HG03457 (cell line): ENCODE measurements at regions not wholly inside any gene's neighbourhood (a gene's known extent, or its start where the extent isn't known, plus 50 kb on each side); places are given as distances from the start of the nearest gene placed in this dataset.
"Not testable (repeated sequence)": the region's sequence is repeated elsewhere in the genome, so short reads cannot be mapped to it uniquely, and the experiment has no call there.

Experiments
- ATAC-seq: cut with Tn5 transposase; IDR thresholded peaks from one replicate; pipeline ENCODE4 v1.9.1; 2021; ENCODE audit warnings: moderate number of reproducible peaks; ENCODE audit not compliant: unreplicated experiment

DNA sequence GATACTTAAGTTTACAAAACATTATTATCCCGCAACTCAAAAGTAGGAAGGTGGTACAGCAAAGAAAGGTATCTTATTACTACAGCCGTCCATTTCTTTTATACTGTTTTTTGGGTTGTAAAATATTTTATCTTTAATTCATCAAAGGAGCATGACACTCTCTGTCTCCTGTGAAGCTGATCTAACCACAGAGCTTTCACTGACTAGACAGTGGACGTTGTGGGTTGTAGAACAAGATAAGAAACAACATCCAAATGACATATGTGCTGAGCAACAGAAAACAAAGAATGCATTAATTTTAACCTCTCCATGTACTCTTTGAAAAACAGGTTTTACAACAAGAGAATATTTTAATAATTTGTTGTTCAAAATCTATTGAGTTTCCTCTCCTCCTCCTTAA is 195.9 kb upstream of the FBXO33 start:
- ATAC-seq, result no peak

DNA sequence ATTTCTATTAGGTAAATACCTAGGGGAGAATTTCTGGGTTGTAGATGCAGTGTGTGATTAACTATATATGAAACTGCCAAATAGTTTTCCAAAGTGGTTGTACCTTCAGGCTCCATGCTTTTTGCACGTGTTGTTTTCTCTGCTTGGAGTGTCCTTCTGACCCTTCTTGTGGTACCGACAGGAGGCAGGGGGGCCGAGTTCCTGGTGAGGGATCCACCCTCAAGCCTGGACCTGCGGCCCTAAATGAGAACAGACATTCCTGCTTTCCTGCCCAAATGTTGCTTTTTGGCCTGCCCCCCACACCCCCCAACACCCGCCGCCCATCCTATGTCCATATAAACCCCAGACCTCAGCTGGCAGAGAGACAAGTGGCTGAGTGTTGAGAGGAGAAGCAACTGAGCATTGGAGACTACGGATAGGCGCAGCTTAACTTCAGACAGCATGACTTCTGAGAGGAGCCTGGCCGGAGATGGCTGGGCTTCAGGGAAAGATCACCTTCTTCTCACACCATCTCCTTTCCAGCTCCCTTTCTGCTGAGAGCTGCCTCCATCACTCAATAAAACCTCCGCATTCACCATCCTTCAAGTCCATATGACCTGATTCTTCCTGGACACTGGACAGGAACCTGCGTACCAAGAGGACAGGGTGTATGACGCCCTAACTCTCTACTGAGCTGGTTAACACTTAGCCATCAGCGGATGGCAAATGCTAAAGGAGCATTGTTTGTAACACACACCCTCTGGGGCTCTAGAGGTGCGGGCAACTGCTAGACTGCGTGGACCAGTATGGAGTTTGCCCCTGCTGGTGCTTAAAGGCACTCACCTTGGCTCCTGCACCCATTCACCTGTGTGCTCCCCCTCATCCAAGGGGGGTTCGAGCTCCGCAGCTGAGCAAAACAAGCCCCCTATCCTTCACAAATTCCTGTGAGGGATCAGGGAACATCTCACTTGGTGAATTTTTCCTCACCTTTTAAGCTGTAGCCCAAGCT is 194.7 kb upstream of the FBXO33 start:
- ATAC-seq, result no peak

DNA sequence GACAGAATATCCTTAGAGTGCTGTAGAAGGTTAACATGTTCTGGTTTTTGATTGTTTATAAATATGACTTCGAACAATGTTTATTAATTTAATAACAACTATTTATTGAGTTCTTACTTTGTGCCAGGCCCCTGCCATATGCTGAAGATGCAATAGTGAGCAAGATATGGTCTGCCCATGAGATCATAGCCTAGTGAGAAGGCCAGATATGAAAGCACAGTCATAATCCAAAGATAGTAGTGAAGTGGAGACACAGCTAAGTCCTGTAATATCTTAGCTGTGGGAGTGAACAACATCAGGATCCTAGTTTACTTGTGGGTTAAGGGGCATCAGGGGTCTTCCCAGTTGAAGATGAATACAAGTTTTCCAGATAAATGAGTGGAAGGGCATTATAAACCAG is 189.4 kb upstream of the FBXO33 start:
- ATAC-seq, result no peak

DNA sequence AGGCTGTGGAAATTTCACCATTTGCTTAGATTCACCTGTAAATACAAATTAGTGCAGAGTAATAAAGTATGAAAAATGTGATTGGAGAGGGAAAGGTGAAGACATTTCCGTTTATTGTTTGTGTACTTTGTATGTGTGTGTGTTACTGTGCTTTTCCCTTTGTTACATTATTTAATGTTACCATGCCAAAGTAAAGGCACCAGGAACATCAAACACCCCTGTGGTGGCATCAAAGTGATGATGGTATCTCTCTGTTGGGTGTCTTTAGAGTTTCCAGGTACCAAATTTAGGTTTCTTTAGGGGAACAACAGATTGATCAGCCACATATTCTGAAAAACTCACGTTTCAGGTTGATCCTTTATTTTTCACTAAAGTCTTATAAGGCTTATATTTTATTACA is 189.0 kb upstream of the FBXO33 start:
- no peak for ATAC-seq

DNA sequence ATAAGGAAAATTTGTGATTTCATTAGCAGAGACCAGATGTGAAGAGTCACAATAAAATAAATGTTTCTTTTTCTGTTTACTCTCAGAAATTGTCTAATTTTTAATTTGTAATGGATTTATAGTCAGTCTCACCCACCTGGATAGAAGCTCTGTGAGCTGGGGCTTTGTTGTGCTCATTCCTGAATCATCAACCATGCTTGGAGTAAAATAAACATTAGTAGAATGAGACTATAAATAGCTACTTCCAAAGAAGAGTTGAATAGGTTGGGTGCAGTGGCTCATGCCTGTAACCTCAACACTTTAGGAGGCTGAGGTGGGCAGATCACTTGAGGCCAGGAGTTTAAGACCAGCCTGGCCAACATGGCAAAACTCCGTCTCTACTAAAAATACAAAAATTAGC is 185.3 kb upstream of the FBXO33 start:
- no peak for ATAC-seq

DNA sequence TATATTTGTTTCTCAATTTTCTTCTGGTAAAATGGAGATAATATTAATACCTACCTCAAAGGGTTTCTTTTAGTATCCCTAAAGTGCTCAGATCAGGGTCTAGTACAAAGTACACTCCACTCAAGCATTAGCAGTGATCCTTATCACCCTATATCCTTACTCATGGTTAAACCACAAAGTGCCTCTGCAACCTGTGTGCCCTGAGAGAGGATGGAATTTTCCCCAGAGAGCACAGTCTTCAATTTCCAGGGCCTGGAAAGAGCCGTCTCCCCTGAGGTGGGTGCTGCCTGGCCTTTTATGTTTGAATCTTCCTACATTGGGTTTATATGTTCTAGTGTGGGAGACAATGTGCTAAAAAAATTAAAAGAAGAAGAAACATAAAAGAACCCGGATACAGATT is 183.1 kb upstream of the FBXO33 start:
- no peak for ATAC-seq

DNA sequence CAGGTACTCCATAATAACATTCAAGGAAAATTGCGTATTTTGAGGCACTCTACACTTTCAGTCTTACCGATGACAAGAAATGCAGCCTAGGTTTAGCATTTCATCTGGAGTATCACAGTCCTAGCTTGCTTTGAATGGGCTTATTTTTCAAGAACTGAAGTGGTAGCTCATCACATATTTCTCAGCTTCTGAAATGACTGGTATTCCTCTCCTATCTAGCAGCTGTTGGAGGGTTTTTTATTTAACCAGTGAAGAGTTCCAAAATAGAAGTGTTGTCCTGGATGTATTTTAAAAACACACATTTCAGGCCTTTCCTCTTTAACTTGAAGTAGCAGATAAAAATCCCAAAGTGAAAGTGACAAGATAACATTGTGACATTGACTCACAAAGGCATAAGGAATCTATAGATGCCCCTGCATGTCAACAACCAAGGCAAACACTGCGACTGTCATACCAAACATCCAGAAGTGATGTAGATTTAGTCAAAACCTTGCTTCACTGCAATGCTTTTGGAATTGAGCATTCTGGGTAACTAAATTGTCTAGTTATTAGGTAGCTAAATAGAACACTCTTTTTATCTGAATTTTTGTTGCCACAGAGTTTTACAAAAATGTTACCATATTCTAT is 182.2 kb upstream of the FBXO33 start:
- no peak for ATAC-seq

DNA sequence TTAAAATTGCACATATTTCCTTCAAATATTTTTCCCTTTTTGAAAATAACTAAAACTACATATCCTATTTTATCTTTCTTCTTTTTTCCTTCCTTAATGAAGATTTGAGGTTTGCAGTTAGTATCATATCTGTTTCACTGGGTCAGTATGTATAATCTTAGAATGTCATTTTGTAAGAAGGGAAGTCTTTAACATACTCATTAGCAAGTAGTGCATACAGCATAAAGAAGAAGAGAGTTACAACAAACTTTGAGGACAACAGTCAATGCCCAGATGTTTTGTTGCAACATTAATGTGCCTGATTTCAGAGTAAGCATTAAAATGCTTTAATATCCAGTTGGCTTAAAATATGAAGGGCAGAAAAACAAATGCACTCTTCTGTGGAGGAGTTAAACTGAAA is 176.9 kb upstream of the FBXO33 start:
- no peak for ATAC-seq

DNA sequence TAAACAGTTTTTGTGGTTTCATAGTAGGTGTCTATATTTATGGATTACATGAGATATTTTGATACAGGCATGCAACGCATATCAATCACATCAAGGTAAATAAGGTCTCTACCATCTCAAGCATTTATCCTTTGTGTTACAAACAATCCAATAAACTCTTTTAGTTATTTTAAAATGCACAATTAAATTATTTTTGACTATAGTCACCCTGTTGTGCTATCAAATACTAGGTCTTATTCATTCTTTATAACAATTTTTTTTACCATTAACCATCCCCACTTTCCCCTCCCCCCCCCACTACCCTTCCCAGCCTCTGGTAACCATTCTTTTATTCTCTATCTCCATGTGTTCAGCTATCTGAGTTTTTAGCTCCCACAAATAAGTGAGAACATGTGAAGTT is 175.7 kb upstream of the FBXO33 start:
- ATAC-seq, result no peak

DNA sequence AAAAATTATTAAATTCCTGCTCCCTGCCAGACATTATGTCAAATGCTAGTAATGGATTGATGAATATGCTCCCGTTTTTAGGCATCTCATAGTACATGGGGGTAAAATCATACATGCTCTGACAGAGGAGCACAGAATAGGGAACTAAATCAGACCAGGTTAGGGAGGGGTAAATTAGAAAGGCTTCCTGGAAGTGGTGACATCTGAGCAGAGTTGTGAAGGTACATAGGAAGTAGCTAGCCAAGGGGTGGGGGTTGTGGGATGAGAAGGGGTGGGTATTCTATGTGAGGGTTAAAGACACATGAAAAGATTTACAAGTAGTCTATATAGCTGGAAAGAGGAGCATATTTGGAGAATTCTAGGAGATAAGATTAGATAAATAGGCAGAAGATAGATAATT is 171.7 kb upstream of the FBXO33 start:
- no peak for ATAC-seq

DNA sequence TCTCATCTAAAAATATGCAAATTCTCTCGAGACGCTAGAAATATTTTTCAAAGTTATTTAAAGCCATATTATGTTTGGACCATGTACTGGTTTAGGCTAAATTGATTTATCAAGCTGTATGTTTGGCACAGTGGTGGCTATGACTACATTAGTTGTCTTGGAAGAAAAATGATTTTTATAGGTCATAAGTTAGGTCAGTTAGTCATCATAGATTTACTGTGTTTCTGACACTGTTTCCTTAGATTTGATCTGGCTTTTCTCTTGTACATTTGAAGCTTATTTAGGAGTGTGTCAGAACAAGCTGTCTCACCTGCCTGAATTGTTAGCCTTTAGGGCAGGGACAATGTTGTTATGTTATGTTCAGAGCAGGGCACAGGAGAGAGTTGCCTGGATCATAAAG is 161.1 kb upstream of the FBXO33 start:
- ATAC-seq, result no peak

DNA sequence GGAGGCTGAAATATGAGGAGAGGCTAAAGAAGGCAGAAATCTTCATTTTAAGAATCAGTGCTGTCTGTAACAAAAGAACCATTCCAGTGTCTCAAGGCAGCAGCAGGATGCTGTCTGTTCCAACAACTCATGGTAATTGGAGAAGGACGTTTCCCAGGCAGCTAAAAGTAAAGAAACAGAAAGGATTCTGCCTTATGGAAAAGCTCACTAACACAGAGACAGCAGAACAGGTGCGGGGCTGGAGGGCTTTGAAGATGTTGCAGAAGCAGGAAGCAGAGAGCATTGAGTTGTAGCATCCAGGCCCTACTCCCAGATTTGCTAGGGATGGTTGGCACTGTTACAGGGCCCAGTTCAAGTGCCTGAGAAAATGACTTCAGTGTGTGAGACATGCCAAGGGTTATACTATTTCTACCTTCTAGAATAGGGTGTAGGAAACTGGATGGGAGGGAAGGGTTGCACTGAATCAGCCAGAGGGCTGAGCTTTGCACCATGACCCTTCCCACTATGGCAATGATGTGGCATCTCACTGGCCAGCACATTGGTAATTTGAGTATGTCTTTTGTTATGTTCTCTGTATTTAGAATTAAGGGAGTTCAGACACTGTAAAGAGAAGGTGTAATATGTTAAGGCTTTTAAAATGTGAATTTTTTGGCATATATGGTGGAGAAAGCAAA is 160.0 kb upstream of the FBXO33 start:
- no peak for ATAC-seq

DNA sequence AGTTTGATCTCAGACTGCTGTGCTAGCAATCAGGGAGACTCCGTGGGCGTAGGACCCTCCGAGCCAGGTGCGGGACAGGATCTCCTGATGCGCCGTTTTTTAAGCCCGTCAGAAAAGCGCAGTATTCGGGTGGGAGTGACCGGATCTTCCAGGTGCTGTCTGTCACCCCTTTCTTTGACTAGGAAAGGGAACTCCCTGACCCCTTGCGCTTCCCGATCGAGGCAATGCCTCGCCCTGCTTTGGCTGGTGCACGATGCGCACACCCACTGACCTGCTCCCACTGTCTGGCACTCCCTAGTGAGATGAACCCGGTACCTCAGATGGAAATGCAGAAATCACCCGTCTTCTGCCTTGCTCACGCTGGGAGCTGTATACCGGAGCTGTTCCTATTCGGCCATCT is 157.6 kb upstream of the FBXO33 start:
- ATAC-seq, result not testable (repeated sequence)

DNA sequence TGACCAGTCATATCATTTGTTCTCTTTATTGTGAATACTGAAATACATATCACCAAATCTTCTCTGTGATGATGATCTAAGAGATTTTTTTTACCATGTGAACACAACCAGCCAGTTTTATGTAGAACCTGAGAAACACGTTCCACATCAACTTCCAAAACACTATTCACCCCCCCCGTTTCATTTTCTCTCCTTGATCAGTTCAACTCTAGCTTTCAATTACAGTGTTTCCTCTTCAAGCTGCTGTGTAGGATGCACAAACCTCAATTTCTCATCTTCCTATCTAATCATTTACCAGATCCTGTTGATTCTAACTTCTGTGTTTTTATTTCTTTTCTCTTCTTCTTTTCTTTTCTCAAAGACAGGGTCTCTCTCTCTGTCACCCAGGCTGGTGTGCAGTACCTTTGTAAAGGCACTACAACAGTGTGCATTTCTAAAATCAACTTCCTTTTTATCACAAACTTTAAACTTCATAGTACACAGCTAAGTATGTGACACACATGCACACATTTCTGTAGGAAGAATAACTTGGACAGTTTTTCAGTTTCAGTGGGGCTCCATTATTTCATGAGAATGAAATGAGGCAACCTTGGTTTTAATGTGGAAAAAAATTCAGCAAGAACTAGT is 149.9 kb upstream of the FBXO33 start:
- no peak for ATAC-seq

DNA sequence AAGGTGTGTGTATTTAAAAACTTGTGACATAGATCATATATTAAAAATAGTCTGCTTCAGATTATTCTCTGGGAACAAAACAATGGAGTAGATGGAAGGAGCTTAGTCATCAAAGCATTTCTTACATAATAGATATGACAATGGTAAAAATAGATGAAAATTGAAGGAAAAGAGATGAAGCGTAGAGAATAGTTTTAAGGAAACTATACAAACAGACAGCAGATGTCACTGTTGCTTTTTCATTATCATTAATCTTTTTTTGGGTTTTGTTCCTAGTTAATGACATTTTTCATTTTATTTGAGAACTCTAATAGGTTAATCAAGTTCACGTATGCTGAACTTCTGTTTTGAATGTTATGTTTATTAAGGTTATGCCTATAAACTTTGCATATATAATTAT is 149.2 kb upstream of the FBXO33 start:
- ATAC-seq, result no peak

DNA sequence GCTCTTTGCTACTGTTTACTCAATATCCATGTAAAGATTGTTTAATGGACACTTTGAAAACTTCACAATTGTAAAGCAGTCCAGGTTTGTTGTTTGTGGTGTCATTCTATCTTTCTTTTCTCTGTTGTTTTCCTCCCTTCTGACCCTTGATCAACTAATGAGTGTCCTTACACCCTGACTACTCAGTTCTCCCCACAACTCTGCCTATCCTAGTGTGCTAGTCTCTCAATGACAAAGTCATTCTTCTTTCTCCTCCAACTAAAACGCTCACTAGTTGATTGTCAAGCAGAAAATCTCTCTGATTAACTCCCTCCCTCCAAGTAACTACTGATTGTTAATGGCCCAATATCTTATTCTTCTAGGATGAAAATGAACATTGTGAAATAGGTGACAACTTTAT is 148.5 kb upstream of the FBXO33 start:
- ATAC-seq, result no peak

DNA sequence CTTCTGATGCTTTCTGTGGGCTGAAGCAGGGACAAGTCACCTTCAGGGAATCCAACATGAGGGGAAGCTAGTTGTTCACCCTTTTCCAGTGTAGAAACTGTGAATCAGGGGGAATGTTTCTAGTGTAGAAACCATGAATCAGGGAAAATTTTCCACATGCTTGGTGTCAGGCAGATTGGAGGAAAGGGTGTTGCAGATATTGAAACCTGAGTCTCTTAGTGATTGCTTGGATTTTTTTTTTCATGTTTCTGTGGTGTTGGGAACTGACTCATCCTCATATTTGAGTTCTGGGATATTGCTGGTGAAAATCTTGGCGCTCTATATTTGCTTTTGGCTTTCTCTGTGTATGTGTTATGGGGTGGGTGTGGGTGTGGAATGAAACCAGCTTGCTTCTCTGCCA is 144.5 kb upstream of the FBXO33 start:
- no peak for ATAC-seq

DNA sequence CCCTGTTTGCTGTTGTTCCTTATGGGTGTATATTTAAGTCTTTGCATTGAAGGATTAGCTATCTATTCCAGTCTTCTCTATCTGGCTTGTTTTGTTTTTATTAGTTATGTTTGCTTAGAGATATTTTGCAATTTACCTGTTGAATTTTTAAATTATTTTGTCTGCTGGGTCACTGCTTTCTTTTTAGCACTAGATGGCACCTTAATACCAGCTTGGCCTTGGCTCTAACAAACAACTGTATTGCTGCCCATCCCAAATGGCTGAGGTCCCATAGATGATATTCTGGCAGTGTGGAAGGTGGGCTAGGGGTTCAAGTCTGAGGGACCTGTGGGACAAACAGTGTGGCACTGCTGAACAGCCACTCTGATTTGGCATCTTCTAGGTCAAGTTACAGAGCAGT is 144.0 kb upstream of the FBXO33 start:
- no peak for ATAC-seq

DNA sequence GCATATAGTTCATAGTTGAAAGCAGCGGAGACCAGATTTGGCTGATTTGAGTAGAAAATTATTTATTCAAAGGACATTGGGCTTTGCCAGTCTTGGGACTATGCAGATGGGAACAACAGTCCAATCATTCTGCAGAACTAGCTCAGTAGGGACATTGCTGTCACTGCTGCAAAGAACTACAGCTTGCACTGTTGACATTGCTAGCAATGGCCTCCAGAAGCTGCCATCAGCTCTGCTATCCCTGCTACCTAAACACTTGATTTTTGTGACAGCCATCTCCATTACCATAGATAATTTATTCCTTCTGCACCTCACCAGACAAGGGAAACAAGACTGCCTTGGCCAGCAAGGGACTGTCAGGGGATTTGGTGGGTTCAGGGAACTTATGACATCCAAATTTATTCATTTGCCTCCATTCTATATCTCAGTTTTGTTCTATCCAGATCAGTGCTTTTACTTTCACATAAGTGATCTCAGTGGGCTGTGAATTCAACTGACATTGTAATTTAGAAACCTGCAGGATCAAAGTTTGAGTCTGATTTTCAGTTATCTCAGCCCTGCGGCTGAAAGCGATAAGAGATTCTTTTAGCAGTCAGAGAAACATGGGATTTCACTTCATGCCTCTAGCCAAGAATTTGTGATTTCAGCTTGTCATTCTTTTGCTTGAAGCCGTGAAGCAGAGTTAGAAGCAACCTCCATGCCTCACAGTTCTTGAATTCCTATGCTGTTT is 136.7 kb upstream of the FBXO33 start:
- no peak for ATAC-seq

DNA sequence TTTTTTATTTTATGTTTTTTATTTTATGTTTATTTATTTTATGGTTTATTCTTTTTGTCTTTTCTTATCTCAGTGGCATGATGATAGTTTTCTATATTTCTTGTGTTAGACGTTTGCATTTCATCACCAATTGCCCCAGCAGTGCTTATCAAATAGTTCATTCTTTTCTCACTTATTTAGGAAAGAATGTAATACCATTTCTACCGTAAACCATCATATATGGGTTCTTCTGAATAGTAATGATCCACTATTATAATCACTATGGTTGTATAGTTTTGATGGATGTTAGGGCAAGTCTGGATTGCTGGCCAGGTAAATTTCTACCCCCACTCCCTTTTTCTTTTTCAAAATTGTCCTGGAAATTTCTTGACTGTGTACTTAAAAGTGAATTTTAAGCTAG is 134.6 kb upstream of the FBXO33 start:
- ATAC-seq, result no peak

DNA sequence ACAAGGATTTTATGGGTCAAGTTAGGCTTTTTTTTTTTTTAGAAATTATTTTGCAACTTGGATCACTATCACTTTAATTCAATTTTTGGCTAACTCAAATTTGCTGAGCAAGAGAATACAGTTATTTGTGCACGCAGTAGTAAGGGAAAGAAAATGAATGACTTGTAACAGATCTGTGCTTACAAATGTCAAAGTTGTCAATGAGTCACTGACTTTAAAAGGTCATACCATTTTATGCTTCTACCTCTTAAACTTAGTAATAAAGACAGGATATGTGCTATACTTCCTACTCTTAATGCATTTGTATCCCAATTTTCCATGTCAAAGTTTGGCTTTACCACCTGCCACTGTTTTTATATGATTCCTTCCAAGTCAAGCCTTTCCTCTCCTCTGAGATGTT is 131.1 kb upstream of the FBXO33 start:
- no peak for ATAC-seq
